Naive thymus-derived CD4-positive, alpha-beta T cell (primary cell): ENCODE measurements at regions not wholly inside any gene's neighbourhood (a gene's known extent, or its start where the extent isn't known, plus 50 kb on each side); places are given as distances from the start of the nearest gene placed in this dataset.

Source experiments
- ATAC-seq: fragments of 150-1000 bp; cut with Tn5 transposase; 2 replicates; pipeline ENCODE4 v1.10.0; 2021; ENCODE audit warnings: mild to moderate bottlenecking, moderate library complexity
- CTCF ChIA-PET: fragments of 350-600 bp; sonication (Branson Sonifier 250); formaldehyde crosslinking; loops from one replicate; lab custom pipeline; 2021; ENCODE audit warnings: antibody characterized with exemption; lab: Charles Lee
- POLR2A ChIA-PET: fragments of 350-600 bp; sonication (Branson Sonifier 250); formaldehyde crosslinking; loops from one replicate; lab custom pipeline; 2021; ENCODE audit warnings: antibody characterized with exemption, inconsistent platforms; lab: Charles Lee
- DNase-seq, 9 donors: peaks; one replicate each; pipeline versions ENCODE4 v3.0.0 to v3.0.0-alpha.2; 2020 to 2022; ENCODE audit warnings: mixed read lengths in 1 of 9
- H3K27ac ChIP-seq: one replicate; pipeline ENCODE4 v1.7.0; 2013; ENCODE audit warnings: mild to moderate bottlenecking, low read depth, low read length, moderate library complexity
- H3K27me3 ChIP-seq, 2 donors: one replicate each; pipeline ENCODE4 v1.7.0; 2013; ENCODE audit warnings: low read length in 2 of 2, mild to moderate bottlenecking in 2 of 2, moderate library complexity in 2 of 2; ENCODE audit not compliant: control insufficient read depth in 2 of 2, insufficient read depth in 2 of 2
- H3K36me3 ChIP-seq, 3 experiments: 1 replicate in 2 of 3; 2 replicates in 1 of 3; pipeline ENCODE4 v1.7.0; 2013; ENCODE audit warnings: low read length in 3 of 3, mild to moderate bottlenecking in 3 of 3, moderate library complexity in 1 of 3; ENCODE audit not compliant: insufficient read depth in 3 of 3, control insufficient read depth in 2 of 3
- H3K4me1 ChIP-seq, 2 donors: one replicate each; pipeline ENCODE4 v1.7.0; 2013; ENCODE audit warnings: low read length in 2 of 2, mild to moderate bottlenecking in 2 of 2, moderate library complexity in 1 of 2; ENCODE audit not compliant: control insufficient read depth in 2 of 2, insufficient read depth in 2 of 2
- H3K4me3 ChIP-seq: 2 replicates; pipeline ENCODE4 v1.7.0; 2013; ENCODE audit warnings: mild to moderate bottlenecking, low read length
- H3K9me3 ChIP-seq, 3 experiments: 1 replicate in 2 of 3; 2 replicates in 1 of 3; pipeline ENCODE4 v1.7.0; 2013; ENCODE audit warnings: low read length in 3 of 3; ENCODE audit not compliant: control insufficient read depth in 2 of 3
- H3K27ac Mint-ChIP-seq, 9 donors: one replicate each; pipeline ENCODE4 v1.8.0; 2020 to 2022; ENCODE audit warnings: mixed read lengths in 9 of 9, mild to moderate bottlenecking in 8 of 9, moderate library complexity in 5 of 9, inconsistent platforms in 2 of 9
- H3K27me3 Mint-ChIP-seq, 5 donors: one replicate each; pipeline ENCODE4 v1.8.0; 2021 to 2022; ENCODE audit warnings: mixed read lengths in 5 of 5, mild to moderate bottlenecking in 1 of 5
- H3K36me3 Mint-ChIP-seq, 5 donors: one replicate each; pipeline ENCODE4 v1.8.0; 2020 to 2022; ENCODE audit warnings: mixed read lengths in 5 of 5, mild to moderate bottlenecking in 3 of 5, inconsistent platforms in 1 of 5
- H3K4me1 Mint-ChIP-seq, 7 donors: one replicate each; pipeline ENCODE4 v1.8.0; 2020 to 2022; ENCODE audit warnings: mixed read lengths in 7 of 7, mild to moderate bottlenecking in 3 of 7, inconsistent platforms in 1 of 7
- H3K4me3 Mint-ChIP-seq, 10 donors: one replicate each; pipeline ENCODE4 v1.8.0; 2020 to 2022; ENCODE audit warnings: mild to moderate bottlenecking in 10 of 10, mixed read lengths in 10 of 10, moderate library complexity in 6 of 10, inconsistent platforms in 2 of 10
- H3K9me3 Mint-ChIP-seq, 11 donors: one replicate each; pipeline ENCODE4 v1.8.0; 2020 to 2022; ENCODE audit warnings: mixed read lengths in 11 of 11, mild to moderate bottlenecking in 4 of 11, inconsistent platforms in 1 of 11, moderate library complexity in 1 of 11
- intact Hi-C, 2 donors: fragments of 100-400 bp; cut with micrococcal nuclease; formaldehyde crosslinking; loops; one replicate each; pipeline ENCODE4 v1.15.1; 2023

- no peaks in the 10 kb centered on the region for H3K36me3 Mint-ChIP-seq
- Histone ChIP-seq H3K36me3 (no peaks in the 10 kb centered on the region), H3K9me3 (no peaks in the 10 kb centered on the region), H3K4me1 (no peaks in the 10 kb centered on the region), H3K27me3 (no peaks in the 10 kb centered on the region), H3K27ac (no peak overlapping the region), H3K4me3 (no peak overlapping the region)
- peaks cover 0 to 10% (median 5%) of the 10 kb centered on the region in 11 donors for H3K9me3 Mint-ChIP-seq
- ChIA-PET CTCF (no interaction called here), POLR2A (no interaction called here)
- no peaks in the 10 kb centered on the region for H3K4me1 Mint-ChIP-seq
- no peak overlapping the region for H3K4me3 Mint-ChIP-seq
- H3K27me3 Mint-ChIP-seq, result no peaks in the 10 kb centered on the region
- ATAC-seq, result no peak
- no peak for DNase-seq
- intact Hi-C loops, result no loop called here
- H3K27ac Mint-ChIP-seq, result no peak overlapping the region
Observed at GRCh38 chr12:78651755-78652154, 212.8 kb upstream of the SYT1 start.

DNA sequence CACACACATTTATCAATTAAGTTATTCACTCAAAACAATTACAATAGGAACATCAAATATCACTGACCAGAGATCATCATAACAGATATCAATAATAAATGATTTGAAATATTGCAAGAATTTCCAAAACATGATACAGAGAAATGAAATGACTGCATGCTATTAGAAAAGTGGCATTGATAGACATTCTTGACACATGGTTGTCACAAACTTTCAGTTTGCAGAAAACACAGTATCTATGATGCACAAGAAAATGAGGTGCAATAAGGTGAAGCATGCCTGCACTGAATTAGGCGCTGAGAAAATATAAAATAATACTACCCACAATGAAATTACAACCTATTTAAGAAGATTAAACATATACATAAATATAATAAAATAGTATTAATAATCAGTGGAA lies 198.0 kb upstream of the SYT1 start:
- H3K27ac ChIP-seq, result no peak overlapping the region
- no peak overlapping the region for H3K27ac Mint-ChIP-seq
- no peak overlapping the region for H3K4me3 Mint-ChIP-seq
- CTCF ChIA-PET, result no interaction called here
- intact Hi-C loops, result no loop called here
- no peaks in the 10 kb centered on the region for H3K9me3 ChIP-seq
- no peak for DNase-seq
- H3K4me1 Mint-ChIP-seq, result no peaks in the 10 kb centered on the region
- no peak overlapping the region for H3K4me3 ChIP-seq
- no peaks in the 10 kb centered on the region for H3K36me3 Mint-ChIP-seq
- POLR2A ChIA-PET, result no interaction called here
- no peaks in the 10 kb centered on the region for H3K4me1 ChIP-seq
- H3K36me3 ChIP-seq, result no peaks in the 10 kb centered on the region
- H3K27me3 Mint-ChIP-seq, result no peaks in the 10 kb centered on the region
- H3K27me3 ChIP-seq, result no peaks in the 10 kb centered on the region
- peaks cover 0 to 12% (median 2%) of the 10 kb centered on the region in 11 donors for H3K9me3 Mint-ChIP-seq
- ATAC-seq, result no peak

GRCh38 chr12:78671295-78671694 lies 193.3 kb upstream of the SYT1 start:
- H3K9me3 ChIP-seq, result no peaks in the 10 kb centered on the region
- H3K4me3 Mint-ChIP-seq, result no peak overlapping the region
- H3K4me1 ChIP-seq, result no peaks in the 10 kb centered on the region
- ChIA-PET CTCF (no interaction called here), POLR2A (no interaction called here)
- H3K9me3 Mint-ChIP-seq, result peaks cover 0 to 9% (median 0%) of the 10 kb centered on the region in 11 donors
- no peaks in the 10 kb centered on the region for H3K36me3 Mint-ChIP-seq
- ATAC-seq (no peak), DNase-seq (no peak)
- H3K36me3 ChIP-seq, result no peaks in the 10 kb centered on the region
- no peak overlapping the region for H3K27ac Mint-ChIP-seq
- intact Hi-C loops, result no loop called here
- no peak overlapping the region for H3K27ac ChIP-seq
- no peaks in the 10 kb centered on the region for H3K27me3 Mint-ChIP-seq
- no peaks in the 10 kb centered on the region for H3K27me3 ChIP-seq
- no peak overlapping the region for H3K4me3 ChIP-seq
- H3K4me1 Mint-ChIP-seq, result no peaks in the 10 kb centered on the region

- Histone ChIP-seq H3K27ac (no peak overlapping the region), H3K4me3 (no peak overlapping the region), H3K36me3 (no peaks in the 10 kb centered on the region), H3K27me3 (no peaks in the 10 kb centered on the region), H3K9me3 (no peaks in the 10 kb centered on the region), H3K4me1 (no peaks in the 10 kb centered on the region)
- Mint-ChIP-seq H3K27me3 (no peaks in the 10 kb centered on the region), H3K27ac (no peak overlapping the region), H3K9me3 (peaks cover 0 to 9% (median 0%) of the 10 kb centered on the region in 11 donors), H3K36me3 (no peaks in the 10 kb centered on the region), H3K4me3 (no peak overlapping the region), H3K4me1 (no peaks in the 10 kb centered on the region)
- CTCF ChIA-PET, result no interaction called here
- intact Hi-C loops, result no loop called here
- POLR2A ChIA-PET, result no interaction called here
- DNase-seq (no peak), ATAC-seq (no peak)
Observed at GRCh38 chr12:78672033-78672432, 192.5 kb upstream of the SYT1 start.

- DNase-seq, result no peak
- H3K27me3 Mint-ChIP-seq, result no peaks in the 10 kb centered on the region
- peaks cover 0 to 9% (median 0%) of the 10 kb centered on the region in 11 donors for H3K9me3 Mint-ChIP-seq
- no peak overlapping the region for H3K4me3 ChIP-seq
- no peaks in the 10 kb centered on the region for H3K27me3 ChIP-seq
- no peaks in the 10 kb centered on the region for H3K9me3 ChIP-seq
- no peaks in the 10 kb centered on the region for H3K4me1 ChIP-seq
- H3K27ac Mint-ChIP-seq, result no peak overlapping the region
- ChIA-PET CTCF (no interaction called here), POLR2A (no interaction called here)
- intact Hi-C loops, result no loop called here
- H3K4me1 Mint-ChIP-seq, result no peaks in the 10 kb centered on the region
- no peaks in the 10 kb centered on the region for H3K36me3 Mint-ChIP-seq
- H3K36me3 ChIP-seq, result no peaks in the 10 kb centered on the region
- H3K4me3 Mint-ChIP-seq, result no peak overlapping the region
- no peak for ATAC-seq
- no peak overlapping the region for H3K27ac ChIP-seq
Observed at GRCh38 chr12:78674311-78675090, 190.1 kb upstream of the SYT1 start.

GRCh38 chr12:78680596-78680995 lies 184.0 kb upstream of the SYT1 start:
- H3K27me3 Mint-ChIP-seq, result no peaks in the 10 kb centered on the region
- no peak overlapping the region for H3K4me3 Mint-ChIP-seq
- peaks cover 0 to 8% (median 2%) of the 10 kb centered on the region in 11 donors for H3K9me3 Mint-ChIP-seq
- Histone ChIP-seq H3K4me3 (no peak overlapping the region), H3K36me3 (no peaks in the 10 kb centered on the region), H3K4me1 (no peaks in the 10 kb centered on the region), H3K27me3 (no peaks in the 10 kb centered on the region), H3K27ac (no peak overlapping the region), H3K9me3 (no peaks in the 10 kb centered on the region)
- H3K27ac Mint-ChIP-seq, result no peak overlapping the region
- no peaks in the 10 kb centered on the region for H3K36me3 Mint-ChIP-seq
- ChIA-PET POLR2A (no interaction called here), CTCF (no interaction called here)
- no peak for ATAC-seq
- H3K4me1 Mint-ChIP-seq, result no peaks in the 10 kb centered on the region
- no peak for DNase-seq
- intact Hi-C loops, result no loop called here

DNA sequence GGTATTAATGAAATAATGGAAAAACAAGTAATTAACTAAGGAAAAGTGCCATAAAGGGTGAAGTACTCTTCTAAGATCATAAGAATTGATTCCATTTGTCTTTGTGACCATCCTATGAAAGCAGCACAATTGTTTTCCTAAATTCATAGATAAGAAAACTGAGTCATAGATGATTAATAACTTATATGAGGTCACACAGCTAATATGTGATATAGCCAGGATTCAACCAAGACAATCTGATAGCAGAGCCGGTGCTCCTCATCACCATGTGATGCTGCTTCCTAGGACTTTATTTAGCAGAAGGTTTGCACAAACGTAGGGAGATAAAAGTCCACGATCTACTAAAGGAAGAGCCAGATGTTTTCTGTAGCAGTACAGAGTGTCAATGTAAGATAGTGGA lies 181.5 kb upstream of the SYT1 start:
- intact Hi-C loops, result no loop called here
- ChIA-PET POLR2A (no interaction called here), CTCF (no interaction called here)
- ATAC-seq (no peak), DNase-seq (no peak)
- no peaks in the 10 kb centered on the region for H3K4me1 ChIP-seq
- Mint-ChIP-seq H3K36me3 (no peaks in the 10 kb centered on the region), H3K27me3 (no peaks in the 10 kb centered on the region), H3K4me1 (no peaks in the 10 kb centered on the region), H3K4me3 (no peak overlapping the region), H3K9me3 (peaks cover 0 to 8% (median 2%) of the 10 kb centered on the region in 11 donors), H3K27ac (no peak overlapping the region)
- H3K27ac ChIP-seq, result no peak overlapping the region
- H3K4me3 ChIP-seq, result no peak overlapping the region
- H3K36me3 ChIP-seq, result no peaks in the 10 kb centered on the region
- no peaks in the 10 kb centered on the region for H3K9me3 ChIP-seq
- H3K27me3 ChIP-seq, result no peaks in the 10 kb centered on the region
